22Rv1 (cell line): ENCODE measurements at regions not wholly inside any gene's neighbourhood (a gene's known extent, or its start where the extent isn't known, plus 50 kb on each side); places are given as distances from the start of the nearest gene placed in this dataset.

Source experiments
- H3K27ac ChIP-seq: fragments of 450-650 bp; 2 replicates; pipeline ENCODE4 v1.5.1; 2017
- ZFX ChIP-seq: fragments of 450-650 bp; IDR thresholded peaks from 2 replicates; pipeline ENCODE4 v1.6.1; 2017; ENCODE audit warnings: antibody characterized with exemption, borderline replicate concordance
- TF ChIP-seq, protein P1 (sequence below): fragments of 450-650 bp; IDR thresholded peaks from 2 replicates; pipeline ENCODE4 v1.5.1; 2017; ENCODE audit warnings: mild to moderate bottlenecking

- TF ChIP-seq ZFX = no peak
- TF ChIP-seq, protein P1, sequence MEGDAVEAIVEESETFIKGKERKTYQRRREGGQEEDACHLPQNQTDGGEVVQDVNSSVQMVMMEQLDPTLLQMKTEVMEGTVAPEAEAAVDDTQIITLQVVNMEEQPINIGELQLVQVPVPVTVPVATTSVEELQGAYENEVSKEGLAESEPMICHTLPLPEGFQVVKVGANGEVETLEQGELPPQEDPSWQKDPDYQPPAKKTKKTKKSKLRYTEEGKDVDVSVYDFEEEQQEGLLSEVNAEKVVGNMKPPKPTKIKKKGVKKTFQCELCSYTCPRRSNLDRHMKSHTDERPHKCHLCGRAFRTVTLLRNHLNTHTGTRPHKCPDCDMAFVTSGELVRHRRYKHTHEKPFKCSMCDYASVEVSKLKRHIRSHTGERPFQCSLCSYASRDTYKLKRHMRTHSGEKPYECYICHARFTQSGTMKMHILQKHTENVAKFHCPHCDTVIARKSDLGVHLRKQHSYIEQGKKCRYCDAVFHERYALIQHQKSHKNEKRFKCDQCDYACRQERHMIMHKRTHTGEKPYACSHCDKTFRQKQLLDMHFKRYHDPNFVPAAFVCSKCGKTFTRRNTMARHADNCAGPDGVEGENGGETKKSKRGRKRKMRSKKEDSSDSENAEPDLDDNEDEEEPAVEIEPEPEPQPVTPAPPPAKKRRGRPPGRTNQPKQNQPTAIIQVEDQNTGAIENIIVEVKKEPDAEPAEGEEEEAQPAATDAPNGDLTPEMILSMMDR = no peak
- no peak overlapping the region for H3K27ac ChIP-seq
Observed at GRCh38 chr13:67946131-67946530, 716.0 kb upstream of the PCDH9 start.

DNA sequence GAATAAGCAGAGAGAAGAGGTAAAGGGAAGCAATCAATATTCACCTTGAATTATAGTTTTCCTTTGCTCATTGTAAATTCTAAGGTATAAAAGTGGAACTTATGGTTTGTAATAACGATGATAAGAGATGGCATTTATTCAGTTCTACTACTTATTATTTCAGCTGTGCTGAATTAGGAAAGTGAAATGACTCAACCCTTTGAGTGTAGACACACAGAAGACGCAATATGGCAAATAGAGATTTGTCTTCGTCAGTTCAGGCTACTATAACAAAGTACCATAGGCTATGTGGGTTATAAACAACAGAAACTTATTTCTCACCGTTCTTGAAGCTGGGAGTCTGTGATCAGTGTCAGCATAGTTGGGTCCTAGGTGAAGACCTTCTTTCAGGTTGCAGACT, 713.0 kb upstream of the PCDH9 start:
- H3K27ac ChIP-seq = no peak overlapping the region
- TF ChIP-seq ZFX = no peak
- TF ChIP-seq, protein P1 = no peak

DNA sequence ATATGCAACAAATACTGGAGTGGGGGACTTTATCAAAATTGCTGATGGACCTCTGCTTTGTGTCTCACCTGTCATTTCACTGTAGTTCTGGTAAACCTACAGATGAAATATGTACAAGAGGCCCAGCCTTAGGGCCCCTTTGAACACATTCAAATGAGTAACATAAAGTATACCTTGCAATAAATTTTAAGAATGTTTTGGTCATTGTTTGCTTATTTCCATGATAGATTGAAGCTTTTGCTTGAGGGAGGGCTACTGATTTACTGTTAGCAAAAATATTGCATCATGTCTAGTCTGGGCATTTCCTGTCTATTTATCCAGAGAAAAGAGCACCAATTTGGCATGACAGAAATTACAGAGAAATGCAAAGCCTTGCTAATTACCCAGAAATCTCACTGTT, 705.5 kb upstream of the PCDH9 start:
- no peak overlapping the region for H3K27ac ChIP-seq
- TF ChIP-seq ZFX = no peak
- TF ChIP-seq, protein P1 = no peak

DNA sequence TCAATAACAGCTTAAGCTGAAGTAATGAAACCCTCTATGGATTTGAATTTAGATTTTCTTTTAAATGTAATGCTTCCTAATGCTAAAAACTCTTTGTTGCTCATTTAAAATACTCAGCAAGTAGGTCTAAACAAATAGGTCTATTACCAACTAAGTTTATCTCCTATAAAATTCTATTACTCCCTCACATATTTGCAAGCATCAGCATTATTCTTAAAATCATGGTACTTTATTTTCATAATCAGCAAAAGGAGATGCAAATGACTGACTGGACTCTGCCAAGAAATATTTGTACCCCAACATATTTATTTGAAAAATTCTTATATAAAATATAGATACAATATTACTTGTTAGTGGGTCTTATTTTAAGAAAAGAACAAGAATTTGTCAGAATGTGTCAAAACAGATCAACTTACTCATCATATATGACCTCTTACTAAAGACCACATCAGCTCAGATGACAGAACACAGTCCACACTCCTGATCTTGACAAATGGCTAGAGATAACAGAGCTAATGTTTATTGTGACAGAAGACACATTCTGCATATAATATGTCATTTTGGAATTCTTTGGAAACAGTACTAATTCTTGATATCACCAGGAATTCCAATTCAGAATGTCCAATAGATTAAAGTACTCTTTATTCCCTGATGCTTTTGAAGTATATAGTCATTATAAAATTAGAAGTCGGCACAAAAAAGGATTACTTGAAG, 704.6 kb upstream of the PCDH9 start:
- no peak overlapping the region for H3K27ac ChIP-seq
- no peak for TF ChIP-seq ZFX
- TF ChIP-seq, protein P1 = no peak

GRCh38 chr13:67932991-67933390, 702.9 kb upstream of the PCDH9 start:
- TF ChIP-seq, protein P1 = no peak
- TF ChIP-seq ZFX = no peak
- H3K27ac ChIP-seq = no peak overlapping the region

- H3K27ac ChIP-seq = no peak overlapping the region
- TF ChIP-seq, protein P1 = no peak
- TF ChIP-seq ZFX = no peak
Observed at GRCh38 chr13:67917291-67917987, 687.3 kb upstream of the PCDH9 start.

GRCh38 chr13:67916650-67917049, 686.5 kb upstream of the PCDH9 start:
- H3K27ac ChIP-seq = no peak overlapping the region
- TF ChIP-seq, protein P1 = no peak
- TF ChIP-seq ZFX = no peak
